ENCODE measurements at regions not wholly inside any gene's neighbourhood (a gene's known extent, or its start where the extent isn't known, plus 50 kb on each side); places are given as distances from the start of the nearest gene placed in this dataset.

DNA sequence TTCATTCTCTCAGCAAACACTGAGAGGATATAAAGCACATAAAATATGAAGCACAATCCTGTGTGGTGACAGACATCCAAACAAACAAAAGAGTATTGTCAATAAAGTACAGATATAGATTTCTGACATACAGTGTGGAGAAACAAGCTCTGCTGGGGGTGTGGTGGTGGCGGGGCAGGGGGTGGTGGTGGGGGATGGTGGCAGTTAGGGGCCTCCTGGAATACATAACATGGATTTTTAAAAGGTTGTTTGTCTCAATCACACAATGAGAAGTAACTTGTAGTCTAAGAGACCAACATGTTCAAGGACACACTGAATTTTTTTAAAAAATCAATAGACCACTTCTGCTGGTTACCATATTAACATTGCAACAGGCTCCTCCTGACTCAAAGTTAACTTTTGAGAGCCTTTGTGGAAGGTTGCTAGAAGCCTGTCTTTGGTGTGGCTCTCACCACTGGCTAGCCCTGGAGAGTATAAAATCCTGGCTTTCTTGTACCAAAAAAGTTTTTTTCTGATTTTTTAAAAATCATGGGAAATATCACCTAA is 1197.4 kb downstream of the SUCLG1 start:
- TF ChIP-seq, protein P1, sequence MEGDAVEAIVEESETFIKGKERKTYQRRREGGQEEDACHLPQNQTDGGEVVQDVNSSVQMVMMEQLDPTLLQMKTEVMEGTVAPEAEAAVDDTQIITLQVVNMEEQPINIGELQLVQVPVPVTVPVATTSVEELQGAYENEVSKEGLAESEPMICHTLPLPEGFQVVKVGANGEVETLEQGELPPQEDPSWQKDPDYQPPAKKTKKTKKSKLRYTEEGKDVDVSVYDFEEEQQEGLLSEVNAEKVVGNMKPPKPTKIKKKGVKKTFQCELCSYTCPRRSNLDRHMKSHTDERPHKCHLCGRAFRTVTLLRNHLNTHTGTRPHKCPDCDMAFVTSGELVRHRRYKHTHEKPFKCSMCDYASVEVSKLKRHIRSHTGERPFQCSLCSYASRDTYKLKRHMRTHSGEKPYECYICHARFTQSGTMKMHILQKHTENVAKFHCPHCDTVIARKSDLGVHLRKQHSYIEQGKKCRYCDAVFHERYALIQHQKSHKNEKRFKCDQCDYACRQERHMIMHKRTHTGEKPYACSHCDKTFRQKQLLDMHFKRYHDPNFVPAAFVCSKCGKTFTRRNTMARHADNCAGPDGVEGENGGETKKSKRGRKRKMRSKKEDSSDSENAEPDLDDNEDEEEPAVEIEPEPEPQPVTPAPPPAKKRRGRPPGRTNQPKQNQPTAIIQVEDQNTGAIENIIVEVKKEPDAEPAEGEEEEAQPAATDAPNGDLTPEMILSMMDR (IDR thresholded peaks at IDR 0.05), result no peak
- TF ChIP-seq POLR2A (IDR thresholded peaks at IDR 0.05), result no peak
